ENCODE measurements at regions not wholly inside any gene's neighbourhood (a gene's known extent, or its start where the extent isn't known, plus 50 kb on each side); places are given as distances from the start of the nearest gene placed in this dataset.
A peak's percentile ranks its signal among the peaks of the same experiment; 100 is the strongest.

- no peak for TF ChIP-seq REST (IDR thresholded peaks at IDR 0.05)
- TF ChIP-seq NR3C1 (IDR thresholded peaks at IDR 0.05), result no peak
- TF ChIP-seq NPAS2 (CRISPR knock-in tag; IDR thresholded peaks at IDR 0.05; ENCODE audit: borderline replicate concordance), result no peak
- TF ChIP-seq PBX3 (IDR thresholded peaks at IDR 0.05), result no peak
- TF ChIP-seq RNF2 (IDR thresholded peaks at IDR 0.05; ENCODE audit: borderline replicate concordance, low read depth), result no peak
- TF ChIP-seq TP53 (CRISPR knock-in tag; IDR thresholded peaks at IDR 0.05), result no peak
- no peak for TF ChIP-seq EP300 (IDR thresholded peaks at IDR 0.05)
Observed at GRCh38 chr14:82661258-82661657, 1127.6 kb upstream of the SEL1L start (continued).

- CTCF ChIA-PET, result no interaction called here
Observed at GRCh38 chr14:82667006-82667405, 1133.4 kb upstream of the SEL1L start.

GRCh38 chr14:82667501-82667900, 1133.8 kb upstream of the SEL1L start:
- FAIRE-seq (no peak), DNase-seq (ENCODE audit: low read depth in 1 of 2, low spot score in 1 of 2) (no peak), ATAC-seq (no peak)
- Histone ChIP-seq H3K4me1 (no peaks in the 10 kb centered on the region), H3K4me3 (no peak overlapping the region), H3K9me3 (no peaks in the 10 kb centered on the region; the same call in 2 of the 3 replicates), H3K27ac (no peak overlapping the region), H3K4me2 (no peak overlapping the region)
- CTCF ChIA-PET, result no interaction called here
- TF ChIP-seq RFX5 (IDR thresholded peaks at IDR 0.05), result no peak
- no peak for TF ChIP-seq RCOR1 (IDR thresholded peaks at IDR 0.05; ENCODE audit: low read depth, low read length)
- no peak for TF ChIP-seq HOXB5 (CRISPR knock-in tag; IDR thresholded peaks at IDR 0.05)
- no peak for TF ChIP-seq RAD21 (conservative IDR thresholded peaks at IDR 0.05 in 1 of 2, IDR thresholded peaks at IDR 0.05 in 1 of 2)
- no peak for TF ChIP-seq SMC3 (IDR thresholded peaks at IDR 0.05)
- TF ChIP-seq BHLHE40 (IDR thresholded peaks at IDR 0.05; ENCODE audit: low read depth, low read length), result no peak
- no peak for TF ChIP-seq ZFP36 (IDR thresholded peaks at IDR 0.05; ENCODE audit: borderline replicate concordance, partially characterized antibody)
- no peak for TF ChIP-seq CHD2 (IDR thresholded peaks at IDR 0.05; ENCODE audit: low read length, partially characterized antibody)
- TF ChIP-seq BCL3 (IDR thresholded peaks at IDR 0.05), result no peak
- TF ChIP-seq ZNF302 (CRISPR knock-in tag; IDR thresholded peaks at IDR 0.05), result no peak
- POLR2A ChIA-PET, result no interaction called here
- WGBS (ENCODE audit: missing lambda C conversion rate), result 2% methylated on average over 4 of the region's 4 CpGs

More at GRCh38 chr14:82667006-82667405, 1133.4 kb upstream of the SEL1L start:
- no peak for TF ChIP-seq RFX5 (IDR thresholded peaks at IDR 0.05)
- no peak for TF ChIP-seq CHD2 (IDR thresholded peaks at IDR 0.05; ENCODE audit: low read length, partially characterized antibody)
- TF ChIP-seq CBX2 (IDR thresholded peaks at IDR 0.05; ENCODE audit: borderline replicate concordance, low read depth), result no peak
- DNase-seq (ENCODE audit: low read depth in 1 of 2, low spot score in 1 of 2), result peak in 1 of 2 experiments; percentile 3
- WGBS (ENCODE audit: missing lambda C conversion rate), result 18% methylated on average over 4 of the region's 4 CpGs
- Histone ChIP-seq H3K4me1 (no peaks in the 10 kb centered on the region), H3K4me3 (no peak overlapping the region), H3K9me3 (no peaks in the 10 kb centered on the region; the same call in 2 of the 3 replicates), H3K4me2 (no peak overlapping the region), H3K27ac (no peak overlapping the region)
- FAIRE-seq, result no peak
- ATAC-seq, result no peak
- POLR2A ChIA-PET, result no interaction called here
